HEK293T (cell line): ENCODE measurements at regions not wholly inside any gene's neighbourhood (a gene's known extent, or its start where the extent isn't known, plus 50 kb on each side); places are given as distances from the start of the nearest gene placed in this dataset.

ENCODE experiments used
- BHLHE40 ChIP-seq: fragments of 450-650 bp; IDR thresholded peaks from 2 replicates; pipeline ENCODE4 v1.6.1; 2016; ENCODE audit warnings: mild to moderate bottlenecking, moderate library complexity, borderline replicate concordance
- FOXK2 ChIP-seq: fragments of 450-650 bp; IDR thresholded peaks from 2 replicates; pipeline ENCODE4 v1.6.1; 2016; ENCODE audit warnings: mild to moderate bottlenecking
- NFRKB ChIP-seq: fragments of 450-650 bp; IDR thresholded peaks from 2 replicates; pipeline ENCODE4 v1.6.1; 2016; ENCODE audit warnings: mild to moderate bottlenecking, moderate library complexity

DNA sequence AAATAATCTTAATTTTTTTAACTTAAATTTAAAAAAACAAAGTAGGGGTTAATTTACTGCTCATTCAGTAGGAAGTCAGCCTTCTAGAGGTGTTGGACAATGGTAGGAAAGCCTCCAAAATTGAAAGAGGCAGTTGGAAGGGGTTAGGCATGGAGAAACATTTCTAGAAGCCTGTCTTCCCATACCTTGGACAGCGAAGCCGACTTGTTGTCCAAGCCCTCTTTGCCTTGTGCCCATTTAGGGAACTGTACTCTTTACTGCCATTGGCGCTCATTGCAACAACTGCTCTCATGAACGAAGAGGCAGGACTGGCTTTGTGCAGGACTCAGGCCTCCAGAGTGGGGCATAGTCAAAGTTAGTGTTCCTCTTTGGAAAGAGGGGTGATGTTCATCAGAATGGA lies 333.3 kb downstream of the HRH4 start:
- TF ChIP-seq FOXK2, result no peak
- TF ChIP-seq NFRKB, result no peak
- TF ChIP-seq BHLHE40, result no peak
